Fibroblast of villous mesenchyme (primary cell): ENCODE measurements at regions not wholly inside any gene's neighbourhood (a gene's known extent, or its start where the extent isn't known, plus 50 kb on each side); places are given as distances from the start of the nearest gene placed in this dataset.

Source experiments
- DNase-seq: peaks from one replicate; pipeline ENCODE4 v3.0.0-alpha.2; 2010; ENCODE audit warnings: low read depth
- H3K4me3 ChIP-seq: 2 replicates; pipeline ENCODE4 v1.5.1; 2011; ENCODE audit warnings: low read depth, mild to moderate bottlenecking, low read length
- CTCF ChIP-seq: IDR thresholded peaks from 2 replicates; pipeline ENCODE4 v1.5.1; 2012; ENCODE audit warnings: low read depth, mild to moderate bottlenecking, low read length; ENCODE audit not compliant: insufficient read depth

- DNase-seq: no peak
- H3K4me3 ChIP-seq: no peak overlapping the region
- no peak for TF ChIP-seq CTCF
These were observed 173.9 kb downstream of the ZIC5 start for GRCh38 chr13:99797691-99798090.

- peak; percentile 42 for DNase-seq
- no peak for TF ChIP-seq CTCF
- no peak overlapping the region for H3K4me3 ChIP-seq
These were observed 175.3 kb downstream of the ZIC5 start for GRCh38 chr13:99796175-99796819.

GRCh38 chr13:99792079-99792921 lies 179.3 kb downstream of the ZIC5 start:
- DNase-seq: no peak
- no peak overlapping the region for H3K4me3 ChIP-seq
- no peak for TF ChIP-seq CTCF

- no peak for TF ChIP-seq CTCF
- no peak overlapping the region for H3K4me3 ChIP-seq
- no peak for DNase-seq
These were observed 188.9 kb downstream of the ZIC5 start for GRCh38 chr13:99782669-99783068.

GRCh38 chr13:99778500-99778899 lies 193.1 kb downstream of the ZIC5 start:
- H3K4me3 ChIP-seq: no peak overlapping the region
- no peak for DNase-seq
- no peak for TF ChIP-seq CTCF

- no peak for DNase-seq
- no peak for TF ChIP-seq CTCF
- H3K4me3 ChIP-seq: no peak overlapping the region
These were observed 193.7 kb downstream of the ZIC5 start for GRCh38 chr13:99777873-99778272.
